Lower leg skin (tissue), 3 donors: ENCODE measurements at regions not wholly inside any gene's neighbourhood (a gene's known extent, or its start where the extent isn't known, plus 50 kb on each side); places are given as distances from the start of the nearest gene placed in this dataset.

Experiments
- POLR2A ChIP-seq, 2 donors: fragments of 450-650 bp; IDR thresholded peaks; one replicate each; pipeline ENCODE4 v1.6.1; 2016 to 2017; ENCODE audit warnings: antibody characterized with exemption in 2 of 2, mild to moderate bottlenecking in 1 of 2, moderate library complexity in 1 of 2
- TF ChIP-seq, protein P1 (sequence below), 3 donors: fragments of 450-650 bp; IDR thresholded peaks; one replicate each; pipeline ENCODE4 v1.5.1; 2016; ENCODE audit warnings: antibody characterized with exemption in 3 of 3, mild to moderate bottlenecking in 3 of 3, moderate library complexity in 2 of 3

GRCh38 chr5:26259081-26259480 lies 779.3 kb downstream of the CDH9 start:
- TF ChIP-seq, protein P1, sequence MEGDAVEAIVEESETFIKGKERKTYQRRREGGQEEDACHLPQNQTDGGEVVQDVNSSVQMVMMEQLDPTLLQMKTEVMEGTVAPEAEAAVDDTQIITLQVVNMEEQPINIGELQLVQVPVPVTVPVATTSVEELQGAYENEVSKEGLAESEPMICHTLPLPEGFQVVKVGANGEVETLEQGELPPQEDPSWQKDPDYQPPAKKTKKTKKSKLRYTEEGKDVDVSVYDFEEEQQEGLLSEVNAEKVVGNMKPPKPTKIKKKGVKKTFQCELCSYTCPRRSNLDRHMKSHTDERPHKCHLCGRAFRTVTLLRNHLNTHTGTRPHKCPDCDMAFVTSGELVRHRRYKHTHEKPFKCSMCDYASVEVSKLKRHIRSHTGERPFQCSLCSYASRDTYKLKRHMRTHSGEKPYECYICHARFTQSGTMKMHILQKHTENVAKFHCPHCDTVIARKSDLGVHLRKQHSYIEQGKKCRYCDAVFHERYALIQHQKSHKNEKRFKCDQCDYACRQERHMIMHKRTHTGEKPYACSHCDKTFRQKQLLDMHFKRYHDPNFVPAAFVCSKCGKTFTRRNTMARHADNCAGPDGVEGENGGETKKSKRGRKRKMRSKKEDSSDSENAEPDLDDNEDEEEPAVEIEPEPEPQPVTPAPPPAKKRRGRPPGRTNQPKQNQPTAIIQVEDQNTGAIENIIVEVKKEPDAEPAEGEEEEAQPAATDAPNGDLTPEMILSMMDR (IDR thresholded peaks at IDR 0.05) = no peak
- no peak for TF ChIP-seq POLR2A (IDR thresholded peaks at IDR 0.05)
